GM18873 (cell line): ENCODE measurements at regions not wholly inside any gene's neighbourhood (a gene's known extent, or its start where the extent isn't known, plus 50 kb on each side); places are given as distances from the start of the nearest gene placed in this dataset.
"Not testable (repeated sequence)": the region's sequence is repeated elsewhere in the genome, so short reads cannot be mapped to it uniquely, and the experiment has no call there.

ENCODE experiments used
- ATAC-seq: cut with Tn5 transposase; IDR thresholded peaks from one replicate; pipeline ENCODE4 v1.9.1; 2021; ENCODE audit warnings: mild to moderate bottlenecking, moderate library complexity, moderate number of reproducible peaks; ENCODE audit not compliant: unreplicated experiment, low FRiP score

DNA sequence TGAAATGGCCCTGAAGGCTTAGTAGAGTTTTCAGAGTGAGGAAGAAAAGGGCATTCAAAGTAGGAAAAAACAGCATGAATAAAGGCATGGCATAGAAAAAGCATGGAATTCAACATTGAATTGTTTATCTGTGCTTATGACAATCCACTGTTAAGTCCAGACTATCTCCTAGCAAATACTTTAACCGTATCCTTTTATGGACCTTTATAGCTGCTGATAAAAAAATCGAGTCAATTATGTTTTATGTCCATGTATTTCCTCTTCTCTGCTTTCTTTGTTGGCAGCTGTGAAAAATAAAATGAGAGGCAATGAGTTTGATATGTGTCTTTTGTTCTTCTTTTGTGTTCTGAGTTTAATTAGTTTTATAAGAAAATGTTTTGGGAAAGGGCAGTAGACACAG is 70.4 kb downstream of the TDRD15 start:
- ATAC-seq: no peak

DNA sequence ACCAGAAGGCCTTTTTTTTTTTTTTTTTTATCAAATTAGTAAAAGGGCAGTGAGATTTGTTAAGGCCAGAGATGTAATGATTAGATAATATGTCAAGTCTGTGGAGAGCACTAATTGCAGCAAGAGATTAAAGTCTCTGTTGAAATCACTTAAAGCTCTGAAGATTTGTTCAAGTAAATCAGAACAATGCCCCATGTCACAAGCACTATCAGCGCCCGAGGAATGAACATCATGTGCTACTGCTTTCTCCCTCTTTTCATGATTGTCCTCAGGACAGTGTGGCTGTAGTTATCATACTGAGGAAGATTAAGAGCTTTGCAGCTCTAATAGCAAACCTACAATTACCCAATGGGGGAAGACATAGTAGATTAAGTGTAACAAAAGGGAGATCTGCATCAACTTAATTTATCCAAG is 71.1 kb downstream of the TDRD15 start:
- no peak for ATAC-seq

DNA sequence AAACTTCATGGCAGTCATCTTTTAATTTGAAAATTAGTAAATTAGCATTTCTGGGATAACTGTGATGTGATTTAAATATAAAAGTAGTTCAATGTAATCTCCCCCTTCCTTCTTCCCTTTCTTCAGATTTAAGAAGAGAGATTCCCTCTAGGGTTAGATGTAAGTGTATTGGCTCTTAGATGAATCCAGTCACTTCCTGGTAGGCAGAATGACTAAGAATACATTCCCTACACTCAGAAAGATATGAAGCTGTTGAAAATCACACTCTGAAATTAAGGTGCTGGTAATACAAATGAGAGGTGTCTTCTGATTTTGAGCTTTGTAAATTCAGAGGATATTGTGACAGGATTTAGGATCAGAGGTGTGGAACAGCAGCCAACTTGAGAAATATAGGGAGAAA is 71.6 kb downstream of the TDRD15 start:
- no peak for ATAC-seq

DNA sequence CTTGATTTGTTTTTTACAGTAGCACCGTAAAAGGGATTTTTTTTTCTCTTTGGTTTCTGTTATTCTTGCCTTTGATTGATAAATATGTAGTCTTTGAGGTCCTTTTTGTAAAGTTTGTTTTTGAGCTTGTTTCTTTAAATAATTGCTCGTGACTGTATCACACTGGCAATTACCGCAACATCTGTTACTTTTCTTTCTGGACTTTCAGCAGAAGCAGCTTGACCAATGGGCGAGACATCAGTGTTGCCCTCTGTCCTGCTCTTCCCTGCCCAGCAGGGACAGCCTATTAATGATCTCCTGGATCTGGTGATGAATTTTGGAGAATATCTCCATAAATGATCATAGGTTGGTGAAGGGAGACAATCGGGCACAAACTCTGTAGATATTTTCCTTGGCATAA is 74.9 kb downstream of the TDRD15 start:
- no peak for ATAC-seq

DNA sequence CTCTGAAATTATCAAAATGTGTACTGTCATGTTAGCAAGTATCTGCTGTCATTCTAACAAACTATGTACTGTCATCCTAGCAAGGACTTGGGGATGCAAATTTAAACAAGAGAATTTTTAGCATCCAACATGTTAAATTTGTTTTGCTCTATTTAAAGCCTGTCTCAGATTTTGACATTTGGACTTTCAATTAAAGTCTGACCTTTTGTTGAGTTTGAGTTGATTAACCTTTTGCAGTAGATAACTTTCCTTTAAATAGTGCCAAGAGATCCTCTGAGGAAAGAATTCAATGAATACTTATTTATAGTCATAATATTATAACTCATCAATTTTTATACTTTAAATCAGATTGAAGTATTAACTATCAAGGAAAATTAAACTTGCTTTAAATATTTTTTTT is 80.2 kb downstream of the TDRD15 start:
- no peak for ATAC-seq

DNA sequence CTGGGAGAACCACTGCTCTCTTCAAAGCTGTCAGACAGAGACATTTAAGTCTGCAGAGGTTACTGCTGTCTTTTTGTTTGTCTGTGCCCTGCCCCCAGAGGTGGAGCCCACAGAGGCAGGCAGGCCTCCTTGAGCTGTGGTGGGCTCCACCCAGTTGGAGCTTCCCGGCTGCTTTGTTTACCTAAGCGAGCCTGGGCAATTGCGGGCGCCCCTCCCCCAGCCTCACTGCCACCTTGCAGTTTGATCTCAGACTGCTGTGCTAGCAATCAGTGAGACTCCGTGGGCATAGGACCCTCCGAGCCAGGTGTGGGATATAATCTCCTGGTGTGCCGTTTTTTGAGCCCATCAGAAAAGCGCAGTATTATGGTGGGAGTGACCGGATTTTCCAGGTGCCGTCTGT is 90.3 kb downstream of the TDRD15 start:
- ATAC-seq: not testable (repeated sequence)

DNA sequence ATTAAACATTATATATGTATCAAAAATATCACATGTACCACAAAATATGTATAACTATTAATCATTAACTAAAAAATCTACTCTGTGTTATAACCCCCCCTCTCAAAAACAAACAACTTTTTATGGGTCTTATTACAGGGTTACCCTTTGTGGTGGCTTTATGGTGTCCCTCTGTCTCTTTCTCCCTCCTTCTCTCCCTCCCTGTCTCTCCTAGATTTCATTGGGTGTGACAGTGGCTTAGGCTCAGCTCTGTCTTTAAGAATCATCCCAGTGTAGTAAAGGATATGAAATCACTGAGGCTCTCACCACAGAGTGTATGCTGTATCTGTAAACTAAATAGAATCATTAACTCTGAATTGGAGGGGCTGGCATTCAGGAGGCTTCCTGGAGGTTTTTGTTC is 93.7 kb downstream of the TDRD15 start:
- ATAC-seq: no peak

DNA sequence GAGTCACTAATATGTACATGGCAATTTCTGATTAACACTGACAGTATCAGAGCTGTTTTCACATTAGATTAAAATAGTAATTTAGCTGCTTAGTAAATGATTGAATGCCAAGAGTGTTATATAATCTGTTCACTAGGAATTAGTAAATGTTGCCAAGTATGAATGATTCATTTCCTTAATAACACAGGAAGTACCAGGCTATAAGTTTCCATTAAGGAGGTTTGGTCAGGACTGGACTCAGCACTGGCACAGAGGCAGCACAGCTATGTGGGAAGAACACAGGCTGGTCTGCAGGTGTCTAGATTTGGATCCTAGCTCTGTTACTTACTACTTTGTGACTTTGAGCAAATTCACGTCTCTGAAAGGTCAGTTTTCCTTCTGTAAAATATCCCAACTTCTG is 97.2 kb downstream of the TDRD15 start:
- ATAC-seq: no peak

DNA sequence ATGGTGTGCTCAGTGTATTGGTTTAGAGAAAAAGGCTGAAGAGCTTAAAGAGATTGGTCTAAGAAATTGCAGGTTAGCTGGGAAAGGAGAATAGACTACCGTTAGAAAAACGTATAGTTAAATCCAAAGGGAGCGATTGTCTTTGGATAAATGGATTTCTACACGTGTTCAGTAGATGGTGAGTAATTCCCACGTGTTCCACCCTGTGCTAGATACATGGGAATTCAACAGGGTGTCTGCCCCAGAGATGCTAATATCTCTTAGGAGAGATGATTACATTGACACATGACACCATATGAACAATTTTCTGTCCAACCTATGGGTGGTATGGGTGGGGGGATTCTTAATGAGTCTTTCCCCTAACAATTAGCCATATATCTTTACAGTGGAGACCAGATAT is 99.8 kb downstream of the TDRD15 start:
- no peak for ATAC-seq

DNA sequence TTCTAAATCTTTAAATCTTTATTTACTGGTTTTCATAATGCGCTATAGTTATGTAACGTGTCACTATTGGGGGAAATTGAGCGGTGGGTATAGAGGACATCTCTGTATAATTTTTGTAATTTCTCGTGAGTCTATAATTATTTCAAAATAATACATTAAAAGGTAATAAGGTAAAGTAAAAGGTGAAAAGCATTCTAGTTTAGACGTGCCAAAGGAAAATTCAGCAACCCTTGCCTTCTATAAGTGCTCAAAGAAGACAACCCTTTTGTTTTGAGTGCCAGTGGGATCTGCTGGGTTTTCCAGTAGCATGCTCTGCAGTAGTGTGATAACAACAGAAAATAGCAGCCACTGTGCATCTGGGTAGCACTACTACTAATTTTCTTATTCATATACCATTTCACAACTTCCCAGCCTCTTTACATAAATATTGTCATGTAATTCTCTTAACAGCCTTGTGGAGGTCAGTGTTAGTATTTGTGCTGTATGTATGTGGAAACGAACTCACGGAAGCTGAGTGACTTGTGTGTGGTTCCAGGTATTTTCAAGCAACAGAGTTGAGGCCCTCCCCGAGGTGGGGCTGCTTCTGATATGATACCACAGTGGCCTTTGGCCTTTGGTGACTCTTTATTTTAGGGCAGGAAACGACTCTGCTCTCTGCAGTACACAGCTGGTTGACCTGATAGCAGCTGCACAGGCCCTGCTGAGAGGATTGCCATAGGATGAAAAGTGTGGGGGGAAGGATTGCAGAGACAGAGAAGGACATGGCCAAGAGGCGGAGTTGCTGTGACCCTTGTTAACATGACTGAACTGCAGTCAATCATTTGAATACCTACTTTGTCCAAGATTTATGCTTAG is 104.5 kb downstream of the TDRD15 start:
- no peak for ATAC-seq

DNA sequence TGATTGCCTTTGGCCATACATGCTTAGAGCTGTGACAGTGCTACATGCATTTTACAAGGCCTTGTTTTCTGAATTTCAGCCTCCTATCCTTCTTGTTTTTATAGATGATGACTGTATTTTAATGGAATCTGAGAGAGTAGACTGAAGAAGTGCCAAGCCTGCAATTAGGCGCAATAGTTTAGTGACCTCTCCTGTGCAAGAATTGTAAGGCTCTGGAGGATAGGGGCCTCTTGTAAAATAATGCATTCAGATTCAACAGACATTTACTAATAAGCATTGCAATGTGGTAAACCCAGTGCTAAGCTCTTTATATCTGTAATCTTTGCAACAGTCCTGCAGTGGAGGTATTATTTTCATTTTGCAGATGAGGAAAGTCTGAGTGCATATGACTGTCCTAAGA is 105.5 kb downstream of the TDRD15 start:
- no peak for ATAC-seq

DNA sequence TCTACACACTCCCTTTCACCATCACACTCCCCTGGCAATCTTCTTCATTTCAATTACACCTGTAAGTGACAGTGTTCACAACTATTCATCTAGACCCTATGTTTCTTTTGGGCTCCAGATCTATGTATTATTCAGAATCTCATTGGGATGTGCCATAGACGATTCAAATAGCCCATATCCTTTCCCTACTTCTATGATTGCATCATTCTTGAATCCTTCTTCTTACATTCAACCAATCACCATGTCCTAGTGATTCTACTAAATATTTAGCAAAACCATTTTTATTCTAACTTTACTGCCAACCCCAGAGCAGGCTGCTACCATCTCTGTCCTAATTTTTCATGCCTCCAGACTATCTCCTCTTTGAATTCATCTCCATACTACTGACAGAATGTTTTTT is 106.4 kb downstream of the TDRD15 start:
- no peak for ATAC-seq

DNA sequence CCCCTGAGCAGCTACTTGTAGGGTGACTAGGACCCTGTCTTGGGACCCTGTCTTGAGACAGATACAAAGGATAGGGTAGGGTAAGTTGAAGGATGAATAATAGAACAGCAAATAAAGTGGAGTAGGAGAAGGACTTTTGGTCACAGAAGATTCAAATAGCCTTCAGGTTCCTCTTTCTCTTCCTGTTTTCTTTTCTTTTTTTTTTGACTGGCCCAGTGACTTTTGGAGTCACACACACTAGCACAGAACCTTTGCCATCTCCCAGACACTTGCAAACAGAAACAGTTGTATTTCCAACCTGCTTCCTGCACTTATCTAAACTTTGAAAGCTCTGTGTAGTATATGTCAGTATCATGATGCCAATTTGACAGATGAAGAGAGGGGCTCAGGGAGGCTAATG is 108.2 kb downstream of the TDRD15 start:
- ATAC-seq: no peak

DNA sequence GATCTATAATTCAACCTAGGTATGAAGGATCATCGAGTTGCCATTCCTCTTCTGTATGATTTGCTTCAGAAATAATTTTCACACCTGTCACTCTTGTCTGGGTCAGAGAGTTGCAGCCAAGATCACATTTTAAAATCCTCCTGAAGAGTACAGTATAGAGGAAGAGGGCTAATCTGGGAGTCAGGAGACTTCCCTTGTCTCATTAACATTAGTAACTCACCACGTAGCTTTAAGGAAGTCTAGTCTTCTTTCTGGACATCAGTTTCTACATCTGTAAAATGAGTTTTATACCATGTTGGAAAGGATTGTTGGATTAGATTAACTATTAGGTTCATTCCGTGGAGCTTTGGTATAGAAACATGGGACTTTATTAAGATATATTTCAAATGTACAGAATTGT is 109.4 kb downstream of the TDRD15 start:
- ATAC-seq: no peak

DNA sequence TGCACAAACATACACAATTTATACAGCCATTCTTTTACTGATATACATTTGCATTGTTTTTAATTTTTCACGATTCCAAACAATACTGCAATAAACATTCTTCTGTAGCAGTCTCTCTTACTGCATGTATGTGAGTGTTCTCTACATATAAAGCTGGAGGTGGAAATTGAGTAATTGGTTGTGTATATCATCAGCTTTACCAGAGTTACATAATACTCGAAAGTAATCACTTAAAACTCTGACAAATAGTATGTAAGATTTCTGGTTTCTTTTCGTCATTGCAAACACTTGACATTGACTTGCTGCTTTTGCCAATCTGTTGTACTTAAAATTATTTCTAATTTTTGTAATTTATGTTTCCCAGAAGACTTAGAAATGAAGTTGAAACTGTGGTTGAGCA is 110.2 kb downstream of the TDRD15 start:
- no peak for ATAC-seq

DNA sequence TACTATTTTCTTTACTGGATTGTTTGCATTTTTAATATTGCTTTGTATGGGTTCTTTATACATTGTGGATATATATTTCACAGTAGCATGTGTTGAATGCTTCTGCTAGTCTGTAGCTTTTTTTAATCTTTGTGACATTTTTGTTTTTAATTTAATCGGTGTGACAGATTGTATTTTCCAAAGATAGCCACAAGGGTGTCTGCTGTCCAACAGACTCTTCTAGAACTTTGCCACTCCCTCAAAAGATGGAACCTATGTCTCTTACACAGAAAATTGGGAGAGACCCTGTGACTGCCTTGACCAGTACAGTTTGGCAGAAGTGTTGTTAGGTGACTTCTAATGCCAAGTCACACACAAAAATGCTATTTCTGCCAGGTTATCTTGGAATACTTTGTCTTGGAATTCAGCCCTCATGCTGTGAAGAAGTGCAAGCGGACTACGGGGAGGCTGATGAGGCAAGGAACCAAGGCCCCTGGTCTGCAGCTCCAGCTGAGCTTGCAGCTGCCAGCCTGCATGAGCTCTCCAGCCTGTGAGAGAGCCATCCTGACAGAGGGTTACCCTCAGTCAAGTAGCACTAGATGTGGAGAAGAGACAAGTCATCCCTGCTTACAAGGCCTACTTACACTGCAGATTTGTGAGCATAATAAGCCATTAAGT is 110.8 kb downstream of the TDRD15 start:
- no peak for ATAC-seq

DNA sequence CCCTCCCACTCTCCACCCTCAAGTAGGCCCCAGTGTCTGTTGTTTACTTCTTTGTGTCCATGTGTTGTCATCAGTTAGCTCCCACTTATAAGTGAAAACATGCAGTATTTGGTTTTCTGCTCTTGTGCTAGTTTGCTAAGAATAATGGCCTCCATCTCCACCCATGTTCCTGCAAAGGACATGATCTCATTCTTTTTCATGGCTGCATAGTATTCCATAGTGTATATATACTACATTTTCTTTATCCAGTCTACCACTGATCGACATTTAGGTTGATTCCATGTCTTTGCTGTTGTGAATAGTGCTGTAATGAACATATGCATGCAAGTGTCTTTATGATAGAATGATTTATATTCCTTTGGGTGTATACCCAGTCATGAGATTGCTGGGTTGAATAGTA is 116.0 kb downstream of the TDRD15 start:
- ATAC-seq: not testable (repeated sequence)

DNA sequence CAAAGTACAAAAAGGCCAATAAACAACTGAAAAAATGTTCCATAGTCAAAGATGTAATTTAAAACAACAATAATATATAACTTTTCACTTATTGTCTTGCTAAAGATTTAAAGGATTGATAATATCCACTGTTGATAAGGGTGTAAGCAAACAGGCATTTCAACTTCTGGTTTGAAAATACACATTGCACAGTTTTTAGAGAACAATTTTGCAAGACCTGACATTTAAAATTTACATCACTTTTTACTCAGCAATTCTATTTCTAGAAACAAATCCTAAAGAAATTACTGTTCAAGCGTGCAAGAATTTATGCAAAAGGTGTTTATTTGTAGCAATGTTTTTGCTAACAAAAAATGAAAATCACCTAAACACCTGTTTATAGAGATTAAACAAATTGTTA is 120.4 kb downstream of the TDRD15 start:
- no peak for ATAC-seq

DNA sequence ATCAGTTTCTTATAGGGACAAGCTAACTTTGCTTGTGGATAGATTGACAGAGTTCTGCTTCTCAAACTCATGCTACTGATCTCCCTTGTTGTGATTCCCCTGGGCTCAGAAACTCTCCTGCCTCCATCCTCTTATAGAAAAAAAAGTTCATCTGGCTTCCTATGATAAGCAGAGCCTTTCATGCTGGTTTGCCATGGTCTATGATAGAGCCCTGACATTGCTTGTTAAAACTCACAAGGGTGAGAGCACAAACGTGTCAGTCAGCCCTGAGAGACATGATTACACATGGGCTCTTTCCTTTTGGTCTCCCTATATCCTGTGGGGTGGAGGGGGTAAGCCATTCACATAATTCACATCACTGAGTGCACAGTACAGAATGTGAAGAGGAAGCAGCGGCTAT is 121.8 kb downstream of the TDRD15 start:
- ATAC-seq: no peak

DNA sequence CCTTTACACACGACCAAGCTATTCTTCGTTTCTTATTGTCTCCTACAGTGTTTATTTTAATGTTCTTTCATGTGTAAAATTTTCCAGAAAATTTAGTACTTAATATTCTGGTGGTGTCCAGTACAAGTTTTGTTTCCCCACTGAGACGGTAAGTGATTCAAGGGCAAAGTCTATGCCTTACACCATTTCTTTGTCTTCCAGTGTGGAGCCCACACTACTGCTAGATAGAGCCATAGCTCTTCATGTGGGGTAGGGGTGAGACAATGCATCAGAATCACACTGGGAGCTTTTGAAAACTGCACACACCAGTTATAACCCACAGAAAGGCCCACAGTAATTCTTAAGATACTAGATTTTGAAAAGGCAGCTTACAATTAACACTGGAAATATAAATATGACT is 125.6 kb downstream of the TDRD15 start:
- no peak for ATAC-seq

DNA sequence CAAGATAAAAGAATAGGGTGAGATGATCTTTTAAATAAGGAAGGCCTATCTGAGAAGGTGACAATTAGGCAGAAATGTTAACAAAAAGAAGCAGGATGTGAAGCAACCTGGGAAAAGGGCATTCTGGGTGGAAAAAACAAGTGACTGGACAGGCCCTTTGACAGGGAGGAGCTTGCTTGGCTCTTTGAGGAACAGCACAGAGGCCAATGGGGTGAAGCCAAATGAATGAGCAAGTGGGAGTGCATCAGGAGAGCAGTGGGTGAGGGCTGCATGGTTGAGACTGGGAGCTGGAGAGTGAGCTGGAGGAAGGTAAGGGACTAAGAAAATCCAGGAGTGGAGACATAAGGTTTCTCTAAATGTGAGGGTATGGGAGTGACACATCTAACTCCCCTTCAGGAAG is 126.9 kb downstream of the TDRD15 start:
- no peak for ATAC-seq
